ENCODE measurements at regions not wholly inside any gene's neighbourhood (a gene's known extent, or its start where the extent isn't known, plus 50 kb on each side); places are given as distances from the start of the nearest gene placed in this dataset.

GRCh38 chr6:115634887-115635286 lies 425.8 kb downstream of the FRK start:
- no peak for TF ChIP-seq CTCF (IDR thresholded peaks at IDR 0.05; ENCODE audit: unreplicated experiment)
- ChIA-PET POLR2A (interaction anchor here (0.7 kb wide), 1 partner anchor 51 kb away, joined by 3 read pairs; no protein-coding TSS in a partner anchor), CTCF (no interaction called here)

DNA sequence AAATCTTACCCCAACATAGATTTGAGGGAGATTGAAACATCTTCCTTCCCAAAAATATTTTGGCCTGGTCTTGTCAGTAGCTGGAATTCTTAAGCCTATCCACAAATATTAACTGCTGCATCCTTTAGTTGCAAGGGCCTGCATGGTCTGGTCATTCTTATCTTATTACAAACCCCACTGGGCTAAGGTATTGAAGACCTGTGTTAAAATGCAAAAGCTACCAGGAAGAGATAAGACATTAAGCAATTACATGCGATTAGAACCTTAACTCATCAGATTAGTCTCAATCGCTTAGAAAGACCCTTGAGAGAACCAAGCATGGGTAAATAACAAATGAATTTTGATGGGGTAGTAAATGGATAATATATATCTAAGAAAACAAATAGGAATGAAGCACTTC lies 426.6 kb downstream of the FRK start:
- CTCF ChIA-PET, result no interaction called here
- intact Hi-C loops (cut with micrococcal nuclease), result no loop called here

More at GRCh38 chr6:115634887-115635286, 425.8 kb downstream of the FRK start:
- DNase-seq (ENCODE audit: unreplicated experiment), result no peak
- no peak overlapping the region for H3K4me3 Mint-ChIP-seq (ENCODE audit: unreplicated experiment)
- H3K36me3 Mint-ChIP-seq (ENCODE audit: insufficient read depth, unreplicated experiment), result no peaks in the 10 kb centered on the region
- intact Hi-C loops (cut with micrococcal nuclease), result no loop called here
- H3K27me3 Mint-ChIP-seq (ENCODE audit: insufficient read depth, unreplicated experiment), result peaks cover 17% of the 10 kb centered on the region
- no peaks in the 10 kb centered on the region for H3K4me1 Mint-ChIP-seq (ENCODE audit: insufficient read depth, unreplicated experiment)
- H3K9me3 Mint-ChIP-seq (ENCODE audit: unreplicated experiment), result no peaks in the 10 kb centered on the region
- BruUV-seq (replicated peaks), result no TSS peak
- H3K27ac Mint-ChIP-seq (ENCODE audit: low read depth, unreplicated experiment), result no peak overlapping the region

DNA sequence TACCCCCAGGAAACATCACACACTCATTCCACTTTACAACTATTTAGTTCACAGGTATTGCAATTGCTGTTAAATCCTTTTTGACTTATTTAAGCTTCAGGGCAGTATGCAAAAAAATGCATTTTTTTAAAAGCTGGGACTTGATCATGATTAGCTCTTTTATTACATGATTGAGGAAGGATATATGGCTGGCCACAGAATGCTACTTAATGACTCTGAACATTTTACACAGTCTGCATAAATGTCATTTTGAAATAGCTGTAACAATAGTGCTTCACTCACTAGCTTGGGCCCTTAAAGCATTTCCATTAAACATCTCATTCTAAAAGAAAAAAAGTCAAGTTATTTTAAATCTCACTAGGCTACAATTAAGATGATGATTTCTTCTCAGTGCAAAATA lies 429.7 kb downstream of the FRK start:
- Mint-ChIP-seq H3K27me3 (ENCODE audit: insufficient read depth, unreplicated experiment) (no peaks in the 10 kb centered on the region), H3K36me3 (ENCODE audit: insufficient read depth, unreplicated experiment) (no peaks in the 10 kb centered on the region), H3K4me1 (ENCODE audit: insufficient read depth, unreplicated experiment) (no peaks in the 10 kb centered on the region), H3K27ac (ENCODE audit: low read depth, unreplicated experiment) (no peak overlapping the region), H3K9me3 (ENCODE audit: unreplicated experiment) (no peaks in the 10 kb centered on the region), H3K4me3 (ENCODE audit: unreplicated experiment) (no peak overlapping the region)
- no peak for TF ChIP-seq CTCF (IDR thresholded peaks at IDR 0.05; ENCODE audit: unreplicated experiment)
- ChIA-PET CTCF (no interaction called here), POLR2A (no interaction called here)
- no TSS peak for BruUV-seq (replicated peaks)
- no peak for DNase-seq (ENCODE audit: unreplicated experiment)
- intact Hi-C loops (cut with micrococcal nuclease), result no loop called here

More for the DNA sequence above, 426.6 kb downstream of the FRK start:
- BruUV-seq (replicated peaks), result no TSS peak
- Mint-ChIP-seq H3K4me1 (ENCODE audit: insufficient read depth, unreplicated experiment) (no peaks in the 10 kb centered on the region), H3K9me3 (ENCODE audit: unreplicated experiment) (no peaks in the 10 kb centered on the region), H3K27ac (ENCODE audit: low read depth, unreplicated experiment) (no peak overlapping the region), H3K27me3 (ENCODE audit: insufficient read depth, unreplicated experiment) (peaks cover 9% of the 10 kb centered on the region), H3K4me3 (ENCODE audit: unreplicated experiment) (no peak overlapping the region), H3K36me3 (ENCODE audit: insufficient read depth, unreplicated experiment) (no peaks in the 10 kb centered on the region)
- TF ChIP-seq CTCF (IDR thresholded peaks at IDR 0.05; ENCODE audit: unreplicated experiment), result no peak
- no peak for DNase-seq (ENCODE audit: unreplicated experiment)
- POLR2A ChIA-PET, result no interaction called here

GRCh38 chr6:115630424-115631024 lies 430.2 kb downstream of the FRK start:
- ChIA-PET CTCF (no interaction called here), POLR2A (no interaction called here)
- intact Hi-C loops (cut with micrococcal nuclease), result no loop called here
- no peak for TF ChIP-seq CTCF (IDR thresholded peaks at IDR 0.05; ENCODE audit: unreplicated experiment)
- Mint-ChIP-seq H3K4me3 (ENCODE audit: unreplicated experiment) (no peak overlapping the region), H3K27me3 (ENCODE audit: insufficient read depth, unreplicated experiment) (no peaks in the 10 kb centered on the region), H3K36me3 (ENCODE audit: insufficient read depth, unreplicated experiment) (no peaks in the 10 kb centered on the region), H3K4me1 (ENCODE audit: insufficient read depth, unreplicated experiment) (no peaks in the 10 kb centered on the region), H3K27ac (ENCODE audit: low read depth, unreplicated experiment) (no peak overlapping the region), H3K9me3 (ENCODE audit: unreplicated experiment) (no peaks in the 10 kb centered on the region)
- BruUV-seq (replicated peaks), result no TSS peak
- no peak for DNase-seq (ENCODE audit: unreplicated experiment)

Measured in MCF 10A (cell line).